ENCODE measurements at regions not wholly inside any gene's neighbourhood (a gene's known extent, or its start where the extent isn't known, plus 50 kb on each side); places are given as distances from the start of the nearest gene placed in this dataset.

GRCh38 chrX:44096666-44097065 is 123.5 kb upstream of the NDP start:
- Mint-ChIP-seq H3K36me3 (ENCODE audit: insufficient read depth in 1 of 3, low read depth in 3 of 3) (peaks cover 0 to 10% (median 0%) of the 10 kb centered on the region in 3 experiments; a peak in 3 of 7 replicates), H3K9me3 (peaks cover 70 to 74% of the 10 kb centered on the region in 2 experiments), H3K27ac (no peak overlapping the region), H3K4me3 (no peak overlapping the region), H3K27me3 (ENCODE audit: low read depth) (no peaks in the 10 kb centered on the region; the same call in 1 of the 2 replicates), H3K4me1 (no peaks in the 10 kb centered on the region)
- TF ChIP-seq, protein P1, sequence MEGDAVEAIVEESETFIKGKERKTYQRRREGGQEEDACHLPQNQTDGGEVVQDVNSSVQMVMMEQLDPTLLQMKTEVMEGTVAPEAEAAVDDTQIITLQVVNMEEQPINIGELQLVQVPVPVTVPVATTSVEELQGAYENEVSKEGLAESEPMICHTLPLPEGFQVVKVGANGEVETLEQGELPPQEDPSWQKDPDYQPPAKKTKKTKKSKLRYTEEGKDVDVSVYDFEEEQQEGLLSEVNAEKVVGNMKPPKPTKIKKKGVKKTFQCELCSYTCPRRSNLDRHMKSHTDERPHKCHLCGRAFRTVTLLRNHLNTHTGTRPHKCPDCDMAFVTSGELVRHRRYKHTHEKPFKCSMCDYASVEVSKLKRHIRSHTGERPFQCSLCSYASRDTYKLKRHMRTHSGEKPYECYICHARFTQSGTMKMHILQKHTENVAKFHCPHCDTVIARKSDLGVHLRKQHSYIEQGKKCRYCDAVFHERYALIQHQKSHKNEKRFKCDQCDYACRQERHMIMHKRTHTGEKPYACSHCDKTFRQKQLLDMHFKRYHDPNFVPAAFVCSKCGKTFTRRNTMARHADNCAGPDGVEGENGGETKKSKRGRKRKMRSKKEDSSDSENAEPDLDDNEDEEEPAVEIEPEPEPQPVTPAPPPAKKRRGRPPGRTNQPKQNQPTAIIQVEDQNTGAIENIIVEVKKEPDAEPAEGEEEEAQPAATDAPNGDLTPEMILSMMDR (conservative IDR thresholded peaks at IDR 0.05): no peak
- Histone ChIP-seq H3K27me3 (ENCODE audit: insufficient read depth, low read length) (no peaks in the 10 kb centered on the region), H3K4ac (ENCODE audit: low read depth, low read length) (no peak overlapping the region), H4K20me1 (ENCODE audit: control insufficient read depth, insufficient read depth, insufficient read length) (no peaks in the 10 kb centered on the region), H3T11ph (ENCODE audit: low read length) (no peak overlapping the region), H2BK12ac (ENCODE audit: insufficient read length, low read depth, low read length) (no peak overlapping the region), H3K23me2 (ENCODE audit: insufficient read length, low read depth, low read length, poor library complexity, severe bottlenecking) (no peaks in the 10 kb centered on the region), H2AK5ac (ENCODE audit: insufficient read length, low read length) (no peak overlapping the region), H2BK5ac (ENCODE audit: insufficient read length, low read length) (no peak overlapping the region), H3K14ac (ENCODE audit: insufficient read depth, low read length) (no peak overlapping the region), H3K56ac (ENCODE audit: insufficient read length, low read depth, low read length) (no peak overlapping the region), H3K79me2 (ENCODE audit: insufficient read depth, low read length) (no peaks in the 10 kb centered on the region), H3K4me1 (ENCODE audit: insufficient read depth, low read length) (no peaks in the 10 kb centered on the region), H3K4me2 (ENCODE audit: insufficient read depth, insufficient read length, low read length) (no peak overlapping the region), H3K18ac (ENCODE audit: insufficient read length, low read depth, low read length) (no peak overlapping the region), H3K27ac (ENCODE audit: insufficient read length, low read depth, low read length) (no peak overlapping the region), H2BK15ac (ENCODE audit: low read depth, low read length) (no peak overlapping the region), H2AFZ (ENCODE audit: low read length) (no peak overlapping the region), H4K8ac (replicated peaks; ENCODE audit: insufficient read length, low read depth, low read length) (no peak overlapping the region), H3K23ac (ENCODE audit: insufficient read length, low read depth, low read length) (no peak overlapping the region), H3K79me1 (ENCODE audit: insufficient read depth, low read depth, low read length, poor library complexity, severe bottlenecking) (no peaks in the 10 kb centered on the region), H2BK20ac (ENCODE audit: low read depth, low read length, poor library complexity, severe bottlenecking) (no peak overlapping the region), H4K5ac (ENCODE audit: insufficient read length, low read depth, low read length) (no peak overlapping the region), H3K9me3 (ENCODE audit: control insufficient read depth, low read depth, low read length) (peaks cover 54% of the 10 kb centered on the region), H3K9ac (ENCODE audit: extremely low read depth, insufficient read length, low read length) (no peak overlapping the region), H2BK120ac (ENCODE audit: low read depth, low read length, poor library complexity, severe bottlenecking) (no peak overlapping the region), H4K91ac (ENCODE audit: insufficient read length, low read depth, low read length) (no peak overlapping the region)
- DNase-seq: no peak
- no CpG with 5 or more reads among the region's 1 CpG for WGBS (ENCODE audit: extremely low coverage, insufficient read length, low lambda C conversion rate)
